SK-N-SH (cell line): ENCODE measurements at regions not wholly inside any gene's neighbourhood (a gene's known extent, or its start where the extent isn't known, plus 50 kb on each side); places are given as distances from the start of the nearest gene placed in this dataset.

ENCODE experiments used
- CTCF ChIA-PET: fragments of 300-600, 350-600 bp; formaldehyde crosslinking; extraction: SDS; loops from one replicate; lab custom pipeline; 2021; lab: Yijun Ruan, JAX
- POLR2A ChIA-PET: fragments of 350-600 bp; sonication (Branson Sonifier 250); formaldehyde crosslinking; extraction: SDS; loops from one replicate; lab custom pipeline; 2020; ENCODE audit warnings: antibody characterized with exemption, inconsistent platforms; lab: Yijun Ruan, JAX
- DNase-seq: peaks from one replicate; pipeline ENCODE4 v3.0.0; 2012
- H2AFZ ChIP-seq: fragments of 200-600 bp; sonication (generic); 2 replicates; pipeline ENCODE4 v1.8.1; 2016; ENCODE audit warnings: antibody characterized with exemption, mild to moderate bottlenecking, low read depth
- H3F3A ChIP-seq: fragments of 200-600 bp; sonication (generic); replicated peaks from 2 replicates; pipeline ENCODE3; 2016; ENCODE audit warnings: antibody characterized with exemption, mild to moderate bottlenecking; ENCODE audit not compliant: insufficient read depth
- H3K27ac ChIP-seq, 2 experiments: fragments of 200-500 bp in 1 of 2; fragments of 200-600 bp in 1 of 2; sonication (Bioruptor generic) in 1 of 2; sonication (generic), shearing (Covaris generic) in 1 of 2; 2 replicates each; pipeline versions ENCODE4 v1.5.1 to v1.6.1; 2014 to 2016; ENCODE audit warnings: low read depth in 2 of 2, inconsistent platforms in 1 of 2, low read length in 1 of 2, mild to moderate bottlenecking in 1 of 2, mixed read lengths in 1 of 2
- H3K27me3 ChIP-seq: fragments of 200-600 bp; sonication (generic), shearing (Covaris generic); 2 replicates; pipeline ENCODE4 v1.6.1; 2016; ENCODE audit warnings: mixed run types; ENCODE audit not compliant: insufficient read depth
- H3K36me3 ChIP-seq, 2 experiments: fragments of 200-500 bp in 1 of 2; fragments of 200-600 bp in 1 of 2; sonication (Bioruptor generic) in 1 of 2; sonication (generic) in 1 of 2; replicated peaks in 1 of 2; 2 replicates each; pipeline versions ENCODE3 to v1.5.1; 2014 to 2016; ENCODE audit warnings: low read length in 1 of 2, mild to moderate bottlenecking in 1 of 2; ENCODE audit not compliant: insufficient read depth in 2 of 2, control insufficient read depth in 1 of 2
- H3K4me1 ChIP-seq, 2 experiments: fragments of 200-500 bp in 1 of 2; fragments of 200-600 bp in 1 of 2; sonication (Bioruptor generic) in 1 of 2; sonication (generic), shearing (Covaris generic) in 1 of 2; 2 replicates each; pipeline versions ENCODE4 v1.5.1 to v1.6.1; 2014 to 2016; ENCODE audit warnings: low read depth in 1 of 2, low read length in 1 of 2, mixed run types in 1 of 2; ENCODE audit not compliant: insufficient read depth in 2 of 2, control insufficient read depth in 1 of 2
- H3K4me2 ChIP-seq: fragments of 200-600 bp; sonication (generic), shearing (Covaris generic); 2 replicates; pipeline ENCODE4 v1.6.1; 2017; ENCODE audit warnings: mixed run types
- H3K4me3 ChIP-seq, 2 experiments: fragments of 200-500 bp in 1 of 2; fragments of 200-600 bp in 1 of 2; sonication (Bioruptor generic) in 1 of 2; sonication (generic), shearing (Covaris generic) in 1 of 2; 2 replicates each; pipeline versions ENCODE4 v1.5.1 to v1.8.1; 2014 to 2016; ENCODE audit warnings: low read depth in 2 of 2, inconsistent platforms in 1 of 2, low read length in 1 of 2, mild to moderate bottlenecking in 1 of 2, mixed read lengths in 1 of 2, moderate library complexity in 1 of 2
- H3K79me2 ChIP-seq: fragments of 200-600 bp; sonication (generic); 2 replicates; pipeline ENCODE4 v1.8.1; 2017; ENCODE audit warnings: mild to moderate bottlenecking; ENCODE audit not compliant: insufficient read depth
- H3K9ac ChIP-seq: fragments of 200-600 bp; sonication (generic); 2 replicates; pipeline ENCODE4 v1.6.1; 2017; ENCODE audit warnings: mixed run types
- H3K9me2 ChIP-seq: fragments of 200-600 bp; sonication (generic); 2 replicates; pipeline ENCODE4 v1.6.1; 2017; ENCODE audit warnings: mixed run types
- H3K9me3 ChIP-seq: fragments of 200-600 bp; sonication (generic); 2 replicates; pipeline ENCODE4 v1.6.1; 2017; ENCODE audit warnings: mixed run types, mild to moderate bottlenecking, moderate library complexity
- H4K20me1 ChIP-seq: fragments of 200-600 bp; sonication (generic); 2 replicates; pipeline ENCODE4 v1.6.1; 2017; ENCODE audit warnings: mild to moderate bottlenecking, mixed run types; ENCODE audit not compliant: insufficient read depth
- EP300 ChIP-seq, 2 experiments: IDR thresholded peaks; 2 replicates each; pipeline versions ENCODE4 v1.4.0 to v1.6.1; 2012; ENCODE audit warnings: borderline replicate concordance in 1 of 2, low read depth in 1 of 2, low read length in 1 of 2
- EZH2phosphoT487 ChIP-seq: fragments of 200-600 bp; sonication (generic); IDR thresholded peaks from 2 replicates; pipeline ENCODE4 v1.6.1; 2017; ENCODE audit warnings: low read depth, mixed run types, mild to moderate bottlenecking, antibody characterized with exemption, moderate library complexity, borderline replicate concordance
- FOXJ3 ChIP-seq: sonication (generic); formaldehyde crosslinking; IDR thresholded peaks from 2 replicates; pipeline ENCODE4 v1.5.1; 2020; ENCODE audit warnings: mild to moderate bottlenecking, missing genetic modification reagents
- FOXM1 ChIP-seq: IDR thresholded peaks from 2 replicates; pipeline ENCODE4 v1.4.0; 2012; ENCODE audit warnings: low read depth, mild to moderate bottlenecking
- GABPA ChIP-seq: IDR thresholded peaks from 2 replicates; pipeline ENCODE4 v1.4.0; 2012; ENCODE audit warnings: low read depth, mild to moderate bottlenecking
- JUND ChIP-seq: IDR thresholded peaks from 2 replicates; pipeline ENCODE4 v1.4.0; 2012
- MXI1 ChIP-seq: IDR thresholded peaks from 2 replicates; pipeline ENCODE4 v1.6.1; 2012; ENCODE audit warnings: mild to moderate bottlenecking, low read depth, low read length, improper control_type of control experiment
- NRF1 ChIP-seq: IDR thresholded peaks from 2 replicates; pipeline ENCODE4 v1.6.1; 2012; ENCODE audit warnings: low read depth, mild to moderate bottlenecking, low read length
- POLR2AphosphoS5 ChIP-seq: IDR thresholded peaks from 2 replicates; pipeline ENCODE4 v1.6.1; 2012; ENCODE audit warnings: low read depth, low read length
- RAD21 ChIP-seq: IDR thresholded peaks from 2 replicates; pipeline ENCODE4 v1.6.1; 2012; ENCODE audit warnings: mild to moderate bottlenecking, low read length
- RXRA ChIP-seq: IDR thresholded peaks from 2 replicates; pipeline ENCODE4 v1.4.0; 2012; ENCODE audit warnings: low read depth, mild to moderate bottlenecking, borderline replicate concordance
- SIN3A ChIP-seq: IDR thresholded peaks from 2 replicates; pipeline ENCODE4 v1.6.1; 2012; ENCODE audit warnings: low read depth, mild to moderate bottlenecking, low read length, moderate library complexity, borderline replicate concordance
- TCF12 ChIP-seq: IDR thresholded peaks from 2 replicates; pipeline ENCODE4 v1.4.0; 2012
- TEAD4 ChIP-seq: IDR thresholded peaks from 2 replicates; pipeline ENCODE4 v1.4.0; 2012; ENCODE audit warnings: mild to moderate bottlenecking, borderline replicate concordance; ENCODE audit not compliant: insufficient read depth
- YY1 ChIP-seq: IDR thresholded peaks from 2 replicates; pipeline ENCODE4 v1.4.0; 2012; ENCODE audit warnings: low read depth, mild to moderate bottlenecking
- WGBS: methylation state at CpG from one replicate; pipeline ENCODE4 v1.1.6; 2017; ENCODE audit warnings: low lambda C conversion rate; 5-methylcytosine and 5-hydroxymethylcytosine counted together
- TF ChIP-seq, protein P1 (sequence below): fragments of 150-350 bp; IDR thresholded peaks from 2 replicates; pipeline ENCODE4 v1.6.1; 2017; ENCODE audit warnings: antibody characterized with exemption, low read length, low read depth, borderline replicate concordance
- TF ChIP-seq, protein P2 (sequence below): IDR thresholded peaks from 2 replicates; pipeline ENCODE4 v1.6.1; 2012; ENCODE audit warnings: mild to moderate bottlenecking, low read depth, low read length, moderate library complexity
- TF ChIP-seq, protein P3 (sequence below): IDR thresholded peaks from 2 replicates; pipeline ENCODE4 v1.4.0; 2012; ENCODE audit warnings: low read depth
- TF ChIP-seq, protein P4 (sequence below): fragments of 200-600 bp; sonication (generic); IDR thresholded peaks from 2 replicates; pipeline ENCODE4 v1.6.1; 2017; ENCODE audit warnings: antibody characterized with exemption, mild to moderate bottlenecking, moderate library complexity
- TF ChIP-seq, protein P5 (sequence below): IDR thresholded peaks from 2 replicates; pipeline ENCODE4; 2012

DNA sequence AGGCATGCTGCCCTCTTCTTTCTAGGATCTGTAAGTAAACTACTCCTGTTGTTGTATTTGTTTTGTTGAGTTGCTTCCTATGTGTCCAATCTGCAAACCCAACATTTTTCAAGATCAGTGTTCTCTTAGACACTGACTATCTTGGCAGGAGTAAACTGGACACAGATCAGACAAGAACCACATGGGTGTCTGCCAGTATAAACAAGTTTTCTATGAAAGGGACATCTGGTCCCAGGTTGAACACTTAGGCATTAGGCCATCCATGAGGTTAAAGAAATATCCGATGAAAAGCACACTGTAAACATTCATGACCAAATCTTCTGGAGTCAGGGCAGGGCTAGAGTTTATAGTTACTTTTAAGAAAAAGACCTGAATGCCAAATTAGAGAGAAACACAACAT is 441.8 kb downstream of the NYAP2 start:
- no peak overlapping the region for H3K4me3 ChIP-seq
- no peaks in the 10 kb centered on the region for H3K4me1 ChIP-seq
- ChIA-PET POLR2A (no interaction called here), CTCF (no interaction called here)
- no peak overlapping the region for H2AFZ ChIP-seq
- no peak overlapping the region for H3K27ac ChIP-seq
- H4K20me1 ChIP-seq: no peaks in the 10 kb centered on the region
- H3K4me2 ChIP-seq: no peak overlapping the region
- no peaks in the 10 kb centered on the region for H3K27me3 ChIP-seq
- no peak for TF ChIP-seq YY1
- no peak for TF ChIP-seq FOXJ3 (CRISPR knock-in tag)
- no peak for TF ChIP-seq TCF12
- no peak for TF ChIP-seq NRF1
- TF ChIP-seq RXRA: no peak
- TF ChIP-seq EP300 (IDR thresholded peaks at IDR 0.05; ENCODE audit: borderline replicate concordance in 1 of 2, low read depth in 1 of 2, low read length in 1 of 2): no peak
- TF ChIP-seq, protein P1, sequence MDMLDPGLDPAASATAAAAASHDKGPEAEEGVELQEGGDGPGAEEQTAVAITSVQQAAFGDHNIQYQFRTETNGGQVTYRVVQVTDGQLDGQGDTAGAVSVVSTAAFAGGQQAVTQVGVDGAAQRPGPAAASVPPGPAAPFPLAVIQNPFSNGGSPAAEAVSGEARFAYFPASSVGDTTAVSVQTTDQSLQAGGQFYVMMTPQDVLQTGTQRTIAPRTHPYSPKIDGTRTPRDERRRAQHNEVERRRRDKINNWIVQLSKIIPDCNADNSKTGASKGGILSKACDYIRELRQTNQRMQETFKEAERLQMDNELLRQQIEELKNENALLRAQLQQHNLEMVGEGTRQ: no peak
- TF ChIP-seq RAD21: no peak
- TF ChIP-seq, protein P2, sequence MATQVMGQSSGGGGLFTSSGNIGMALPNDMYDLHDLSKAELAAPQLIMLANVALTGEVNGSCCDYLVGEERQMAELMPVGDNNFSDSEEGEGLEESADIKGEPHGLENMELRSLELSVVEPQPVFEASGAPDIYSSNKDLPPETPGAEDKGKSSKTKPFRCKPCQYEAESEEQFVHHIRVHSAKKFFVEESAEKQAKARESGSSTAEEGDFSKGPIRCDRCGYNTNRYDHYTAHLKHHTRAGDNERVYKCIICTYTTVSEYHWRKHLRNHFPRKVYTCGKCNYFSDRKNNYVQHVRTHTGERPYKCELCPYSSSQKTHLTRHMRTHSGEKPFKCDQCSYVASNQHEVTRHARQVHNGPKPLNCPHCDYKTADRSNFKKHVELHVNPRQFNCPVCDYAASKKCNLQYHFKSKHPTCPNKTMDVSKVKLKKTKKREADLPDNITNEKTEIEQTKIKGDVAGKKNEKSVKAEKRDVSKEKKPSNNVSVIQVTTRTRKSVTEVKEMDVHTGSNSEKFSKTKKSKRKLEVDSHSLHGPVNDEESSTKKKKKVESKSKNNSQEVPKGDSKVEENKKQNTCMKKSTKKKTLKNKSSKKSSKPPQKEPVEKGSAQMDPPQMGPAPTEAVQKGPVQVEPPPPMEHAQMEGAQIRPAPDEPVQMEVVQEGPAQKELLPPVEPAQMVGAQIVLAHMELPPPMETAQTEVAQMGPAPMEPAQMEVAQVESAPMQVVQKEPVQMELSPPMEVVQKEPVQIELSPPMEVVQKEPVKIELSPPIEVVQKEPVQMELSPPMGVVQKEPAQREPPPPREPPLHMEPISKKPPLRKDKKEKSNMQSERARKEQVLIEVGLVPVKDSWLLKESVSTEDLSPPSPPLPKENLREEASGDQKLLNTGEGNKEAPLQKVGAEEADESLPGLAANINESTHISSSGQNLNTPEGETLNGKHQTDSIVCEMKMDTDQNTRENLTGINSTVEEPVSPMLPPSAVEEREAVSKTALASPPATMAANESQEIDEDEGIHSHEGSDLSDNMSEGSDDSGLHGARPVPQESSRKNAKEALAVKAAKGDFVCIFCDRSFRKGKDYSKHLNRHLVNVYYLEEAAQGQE: no peak
- TF ChIP-seq, all 33 proteins: peak for 0
- no peaks in the 10 kb centered on the region for H3K9me3 ChIP-seq
- no peak overlapping the region for H3K9ac ChIP-seq
- no peaks in the 10 kb centered on the region for H3K36me3 ChIP-seq
- WGBS: 24% methylated on average over 1 of the region's 1 CpG
- no peaks in the 10 kb centered on the region for H3K79me2 ChIP-seq
- H3F3A ChIP-seq: no peaks in the 10 kb centered on the region
- no peaks in the 10 kb centered on the region for H3K9me2 ChIP-seq
- DNase-seq: no peak

DNA sequence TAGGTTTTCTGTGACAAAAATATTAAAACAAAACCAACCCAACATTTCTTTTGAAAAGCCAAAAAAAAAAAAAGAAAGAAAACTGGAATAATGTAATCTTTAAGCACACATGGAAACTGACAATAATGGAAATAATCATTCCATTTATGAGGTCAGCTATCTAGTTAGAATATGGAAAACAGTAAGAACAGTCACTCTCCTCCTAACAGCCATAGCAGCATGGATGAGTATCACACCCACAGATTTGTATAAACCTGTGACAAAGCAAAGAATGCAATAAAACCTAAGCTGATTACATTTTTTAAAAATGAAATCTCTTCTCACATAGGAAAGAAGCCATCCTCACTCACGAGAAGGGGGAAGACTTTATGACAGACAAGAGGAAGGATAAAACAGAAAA is 437.8 kb downstream of the NYAP2 start:
- H3K36me3 ChIP-seq: no peaks in the 10 kb centered on the region
- no peak for DNase-seq
- H3K9me2 ChIP-seq: no peaks in the 10 kb centered on the region
- no peak overlapping the region for H3K9ac ChIP-seq
- no peaks in the 10 kb centered on the region; a peak in 1 of 4 replicates for H3K4me1 ChIP-seq
- ChIA-PET POLR2A (no interaction called here), CTCF (no interaction called here)
- H3K9me3 ChIP-seq: no peaks in the 10 kb centered on the region
- H3F3A ChIP-seq: no peaks in the 10 kb centered on the region
- no peak overlapping the region for H3K4me2 ChIP-seq
- H3K79me2 ChIP-seq: no peaks in the 10 kb centered on the region
- H3K4me3 ChIP-seq: no peak overlapping the region
- 22% methylated on average over 1 of the region's 1 CpG for WGBS
- no peak overlapping the region for H2AFZ ChIP-seq
- no peaks in the 10 kb centered on the region for H3K27me3 ChIP-seq
- H4K20me1 ChIP-seq: no peaks in the 10 kb centered on the region
- H3K27ac ChIP-seq: no peak overlapping the region
- TF ChIP-seq TEAD4: no peak
- TF ChIP-seq MXI1: no peak
- TF ChIP-seq, protein P3, sequence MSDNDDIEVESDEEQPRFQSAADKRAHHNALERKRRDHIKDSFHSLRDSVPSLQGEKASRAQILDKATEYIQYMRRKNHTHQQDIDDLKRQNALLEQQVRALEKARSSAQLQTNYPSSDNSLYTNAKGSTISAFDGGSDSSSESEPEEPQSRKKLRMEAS: no peak
- TF ChIP-seq, protein P4, sequence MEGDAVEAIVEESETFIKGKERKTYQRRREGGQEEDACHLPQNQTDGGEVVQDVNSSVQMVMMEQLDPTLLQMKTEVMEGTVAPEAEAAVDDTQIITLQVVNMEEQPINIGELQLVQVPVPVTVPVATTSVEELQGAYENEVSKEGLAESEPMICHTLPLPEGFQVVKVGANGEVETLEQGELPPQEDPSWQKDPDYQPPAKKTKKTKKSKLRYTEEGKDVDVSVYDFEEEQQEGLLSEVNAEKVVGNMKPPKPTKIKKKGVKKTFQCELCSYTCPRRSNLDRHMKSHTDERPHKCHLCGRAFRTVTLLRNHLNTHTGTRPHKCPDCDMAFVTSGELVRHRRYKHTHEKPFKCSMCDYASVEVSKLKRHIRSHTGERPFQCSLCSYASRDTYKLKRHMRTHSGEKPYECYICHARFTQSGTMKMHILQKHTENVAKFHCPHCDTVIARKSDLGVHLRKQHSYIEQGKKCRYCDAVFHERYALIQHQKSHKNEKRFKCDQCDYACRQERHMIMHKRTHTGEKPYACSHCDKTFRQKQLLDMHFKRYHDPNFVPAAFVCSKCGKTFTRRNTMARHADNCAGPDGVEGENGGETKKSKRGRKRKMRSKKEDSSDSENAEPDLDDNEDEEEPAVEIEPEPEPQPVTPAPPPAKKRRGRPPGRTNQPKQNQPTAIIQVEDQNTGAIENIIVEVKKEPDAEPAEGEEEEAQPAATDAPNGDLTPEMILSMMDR: no peak
- TF ChIP-seq FOXJ3 (CRISPR knock-in tag): no peak
- no peak for TF ChIP-seq JUND
- TF ChIP-seq, protein P5, sequence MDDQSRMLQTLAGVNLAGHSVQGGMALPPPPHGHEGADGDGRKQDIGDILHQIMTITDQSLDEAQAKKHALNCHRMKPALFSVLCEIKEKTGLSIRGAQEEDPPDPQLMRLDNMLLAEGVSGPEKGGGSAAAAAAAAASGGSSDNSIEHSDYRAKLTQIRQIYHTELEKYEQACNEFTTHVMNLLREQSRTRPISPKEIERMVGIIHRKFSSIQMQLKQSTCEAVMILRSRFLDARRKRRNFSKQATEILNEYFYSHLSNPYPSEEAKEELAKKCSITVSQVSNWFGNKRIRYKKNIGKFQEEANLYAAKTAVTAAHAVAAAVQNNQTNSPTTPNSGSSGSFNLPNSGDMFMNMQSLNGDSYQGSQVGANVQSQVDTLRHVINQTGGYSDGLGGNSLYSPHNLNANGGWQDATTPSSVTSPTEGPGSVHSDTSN: no peak
- TF ChIP-seq GABPA: no peak
- no peak for TF ChIP-seq EZH2phosphoT487
- TF ChIP-seq, protein P1: no peak
- no peak for TF ChIP-seq RAD21
- TF ChIP-seq FOXM1: no peak
- TF ChIP-seq SIN3A: no peak
- no peak for TF ChIP-seq POLR2AphosphoS5
